ENCODE measurements at regions not wholly inside any gene's neighbourhood (a gene's known extent, or its start where the extent isn't known, plus 50 kb on each side); places are given as distances from the start of the nearest gene placed in this dataset.

- no peak for TF ChIP-seq CTCF (IDR thresholded peaks at IDR 0.05; ENCODE audit: insufficient read depth, low read length, missing control alignments)
- ChIA-PET POLR2A (interaction anchor here (0.5 kb wide), 1 partner anchor 113 kb away, joined by 3 read pairs; no protein-coding TSS in a partner anchor), CTCF (no interaction called here)
- H3K4me3 ChIP-seq (ENCODE audit: low read depth, low read length) = no peak overlapping the region
- no peak for DNase-seq (ENCODE audit: low read depth, low spot score)
Observed at GRCh38 chr7:15778191-15778590, 91.7 kb upstream of the MEOX2 start.

GRCh38 chr7:15765753-15766152 is 79.3 kb upstream of the MEOX2 start:
- ChIA-PET POLR2A (no interaction called here), CTCF (no interaction called here)
- DNase-seq (ENCODE audit: low read depth, low spot score) = no peak
- no peak overlapping the region for H3K4me3 ChIP-seq (ENCODE audit: low read depth, low read length)
- no peak for TF ChIP-seq CTCF (IDR thresholded peaks at IDR 0.05; ENCODE audit: insufficient read depth, low read length, missing control alignments)

- CTCF ChIA-PET = no interaction called here
- TF ChIP-seq CTCF (IDR thresholded peaks at IDR 0.05; ENCODE audit: insufficient read depth, low read length, missing control alignments) = no peak
- DNase-seq (ENCODE audit: low read depth, low spot score) = no peak
- no peak overlapping the region for H3K4me3 ChIP-seq (ENCODE audit: low read depth, low read length)
- POLR2A ChIA-PET = no interaction called here
Observed at GRCh38 chr7:15764851-15765382, 78.4 kb upstream of the MEOX2 start.

- no peak for TF ChIP-seq CTCF (IDR thresholded peaks at IDR 0.05; ENCODE audit: insufficient read depth, low read length, missing control alignments)
- ChIA-PET POLR2A (no interaction called here), CTCF (no interaction called here)
- no peak overlapping the region for H3K4me3 ChIP-seq (ENCODE audit: low read depth, low read length)
- DNase-seq (ENCODE audit: low read depth, low spot score) = no peak
Observed at GRCh38 chr7:15764010-15764409, 77.5 kb upstream of the MEOX2 start.

- no peak for DNase-seq (ENCODE audit: low read depth, low spot score)
- no peak for TF ChIP-seq CTCF (IDR thresholded peaks at IDR 0.05; ENCODE audit: insufficient read depth, low read length, missing control alignments)
- ChIA-PET POLR2A (no interaction called here), CTCF (no interaction called here)
- H3K4me3 ChIP-seq (ENCODE audit: low read depth, low read length) = no peak overlapping the region
Observed at GRCh38 chr7:15757041-15758000, 70.8 kb upstream of the MEOX2 start.

- H3K4me3 ChIP-seq (ENCODE audit: low read depth, low read length) = no peak overlapping the region
- TF ChIP-seq CTCF (IDR thresholded peaks at IDR 0.05; ENCODE audit: insufficient read depth, low read length, missing control alignments) = no peak
- CTCF ChIA-PET = no interaction called here
- DNase-seq (ENCODE audit: low read depth, low spot score) = peak; percentile 64
- POLR2A ChIA-PET = interaction anchor here (0.6 kb wide), 1 partner anchor 195 kb away, joined by 3 read pairs; no protein-coding TSS in a partner anchor
Observed at GRCh38 chr7:15755061-15755460, 68.6 kb upstream of the MEOX2 start.
